Aorta (tissue), 5 donors: ENCODE measurements at regions not wholly inside any gene's neighbourhood (a gene's known extent, or its start where the extent isn't known, plus 50 kb on each side); places are given as distances from the start of the nearest gene placed in this dataset.
"Not testable (repeated sequence)": the region's sequence is repeated elsewhere in the genome, so short reads cannot be mapped to it uniquely, and the experiment has no call there.

Source experiments
- ATAC-seq: fragments of 200-7000 bp; cut with Tn5 transposase; one replicate; pipeline ENCODE4 v1.9.1; 2022; ENCODE audit warnings: moderate library complexity; ENCODE audit not compliant: low FRiP score
- DNase-seq, 2 donors: peaks; one replicate each; pipeline ENCODE4 v3.0.0-alpha.2; 2020
- H3K27ac ChIP-seq, 2 donors: one replicate each; pipeline ENCODE4 v1.5.1; 2013; ENCODE audit warnings: low read length in 2 of 2, mild to moderate bottlenecking in 2 of 2, moderate library complexity in 2 of 2, control low read depth in 1 of 2, inconsistent platforms in 1 of 2, low read depth in 1 of 2
- H3K27me3 ChIP-seq, 2 donors: one replicate each; pipeline ENCODE4 v1.6.1; 2013; ENCODE audit warnings: control low read depth in 1 of 2, low read length in 1 of 2, mild to moderate bottlenecking in 1 of 2, moderate library complexity in 1 of 2; ENCODE audit not compliant: insufficient read depth in 2 of 2, control insufficient read depth in 1 of 2
- H3K36me3 ChIP-seq, 2 donors: one replicate each; pipeline ENCODE4 v1.6.1; 2013; ENCODE audit warnings: control low read depth in 1 of 2, low read length in 1 of 2, mild to moderate bottlenecking in 1 of 2; ENCODE audit not compliant: insufficient read depth in 2 of 2, control insufficient read depth in 1 of 2
- H3K4me1 ChIP-seq, 2 donors: one replicate each; pipeline ENCODE4 v1.6.1; 2013; ENCODE audit warnings: low read length in 2 of 2, control low read depth in 1 of 2, mild to moderate bottlenecking in 1 of 2, moderate library complexity in 1 of 2; ENCODE audit not compliant: insufficient read depth in 2 of 2, control insufficient read depth in 1 of 2
- H3K4me3 ChIP-seq, 2 donors: one replicate each; pipeline ENCODE4 v1.5.1; 2013; ENCODE audit warnings: low read length in 2 of 2, control low read depth in 1 of 2, mild to moderate bottlenecking in 1 of 2
- H3K9me3 ChIP-seq: one replicate; pipeline ENCODE4 v1.6.1; 2013; ENCODE audit warnings: mild to moderate bottlenecking, low read length; ENCODE audit not compliant: control insufficient read depth
- WGBS, 2 donors: extraction: QIAGEN DNeasy Blood & Tissue Kit; methylation state at CpG; one replicate each; pipeline ENCODE4 v1.1.7; 2013; 5-methylcytosine and 5-hydroxymethylcytosine counted together
- intact Hi-C, 2 donors: fragments of 100-400 bp; cut with DNase I; formaldehyde crosslinking; loops; one replicate each; pipeline versions ENCODE4 v1.14.2 to v1.15.0; 2022
- donor health status: healthy with polysubstance abuse.
- donor health status: Bipolar disorder and iron deficiency.
- donor health status: DM: no; HTN: no; CAD: no.
- donor health status: DM: no; HTN: no; CAD: no.
- donor health status: DM: yes; HTN: yes; CAD: no.

DNA sequence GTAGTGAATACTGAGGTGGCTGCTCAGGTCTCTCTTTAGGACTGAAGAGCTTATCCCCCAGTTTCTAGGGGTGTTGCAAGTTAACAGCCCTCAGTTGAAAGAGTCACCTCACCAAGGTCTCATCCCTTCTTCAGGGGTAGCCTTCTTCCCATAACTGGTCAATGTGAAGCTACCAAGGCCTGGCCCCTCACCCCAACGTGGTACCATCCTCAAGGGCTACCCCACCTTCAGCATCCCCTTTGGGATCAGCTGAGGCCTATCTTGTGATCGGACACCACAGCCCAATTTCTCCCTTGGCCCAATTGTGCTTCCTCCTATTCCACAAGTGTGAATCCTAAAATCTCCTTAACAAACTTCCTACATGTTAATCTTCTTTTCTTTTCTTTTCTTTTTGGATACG lies 289.5 kb upstream of the MKLN1 start:
- Histone ChIP-seq H3K27me3 (no peaks in the 10 kb centered on the region), H3K4me1 (peaks cover 0 to 4% of the 10 kb centered on the region in 2 donors), H3K9me3 (no peaks in the 10 kb centered on the region), H3K36me3 (peaks cover 0 to under 1% of the 10 kb centered on the region in 2 donors), H3K4me3 (no peak overlapping the region), H3K27ac (no peak overlapping the region)
- no peak for ATAC-seq
- intact Hi-C loops, result no loop called here
- 81 to 86% methylated on average over 3 of the region's 3 CpGs for WGBS, 2 donors
- no peak for DNase-seq

DNA sequence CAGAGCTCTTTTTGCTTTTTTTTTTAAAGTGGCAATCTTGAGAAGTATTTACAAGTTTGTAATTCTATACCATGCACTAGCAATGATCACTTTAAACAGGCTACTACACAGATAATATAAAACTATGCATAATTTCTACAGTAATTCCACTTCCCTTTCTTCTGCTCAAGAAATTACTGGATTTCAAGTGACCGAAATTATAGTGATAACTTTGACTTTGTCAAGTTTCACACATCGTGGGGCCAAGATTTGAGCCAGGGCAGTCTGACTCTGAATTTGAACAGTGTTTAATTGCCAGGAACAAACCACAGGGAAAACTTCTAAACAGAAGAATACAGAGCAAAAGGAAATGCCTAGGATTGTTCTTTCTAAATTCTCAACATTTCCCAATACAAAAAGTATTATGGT lies 288.3 kb upstream of the MKLN1 start:
- intact Hi-C loops, result no loop called here
- Histone ChIP-seq H3K4me1 (peaks cover 0 to 4% of the 10 kb centered on the region in 2 donors), H3K27me3 (no peaks in the 10 kb centered on the region), H3K27ac (no peak overlapping the region), H3K4me3 (no peak overlapping the region), H3K36me3 (peaks cover 0 to 2% of the 10 kb centered on the region in 2 donors), H3K9me3 (no peaks in the 10 kb centered on the region)
- ATAC-seq, result no peak
- 40 to 46% methylated on average over 2 of the region's 2 CpGs for WGBS, 2 donors
- no peak for DNase-seq

DNA sequence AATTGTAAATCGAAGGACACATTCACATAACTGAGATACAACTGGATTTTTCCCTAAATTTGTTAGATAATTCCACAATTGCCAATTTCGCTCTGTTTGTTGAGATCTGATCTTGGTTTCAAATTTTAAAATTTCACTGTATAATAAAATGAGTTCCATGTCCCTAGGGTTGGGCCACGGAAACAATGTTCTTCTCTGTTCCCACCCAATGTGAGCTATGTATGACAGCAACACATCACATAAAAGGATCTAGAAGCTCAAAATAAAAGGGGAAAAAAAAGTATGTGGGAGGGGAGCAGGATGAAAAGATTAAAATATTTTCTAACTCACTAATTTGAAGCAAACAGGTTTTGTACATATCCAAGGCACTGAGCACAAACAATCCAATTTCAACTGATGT lies 287.8 kb upstream of the MKLN1 start:
- no peaks in the 10 kb centered on the region for H3K9me3 ChIP-seq
- H3K36me3 ChIP-seq, result peaks cover 0 to 2% of the 10 kb centered on the region in 2 donors
- 70 to 79% methylated on average over 3 of the region's 3 CpGs for WGBS, 2 donors
- H3K27ac ChIP-seq, result no peak overlapping the region
- peaks cover 0 to 4% of the 10 kb centered on the region in 2 donors for H3K4me1 ChIP-seq
- no peak for DNase-seq
- H3K27me3 ChIP-seq, result no peaks in the 10 kb centered on the region
- peak; percentile 44 for ATAC-seq
- H3K4me3 ChIP-seq, result no peak overlapping the region
- intact Hi-C loops, result loop anchor here in 1 of 2 donors (5.0 kb wide), 1 partner anchor 143 kb away; no protein-coding TSS in a partner anchor

DNA sequence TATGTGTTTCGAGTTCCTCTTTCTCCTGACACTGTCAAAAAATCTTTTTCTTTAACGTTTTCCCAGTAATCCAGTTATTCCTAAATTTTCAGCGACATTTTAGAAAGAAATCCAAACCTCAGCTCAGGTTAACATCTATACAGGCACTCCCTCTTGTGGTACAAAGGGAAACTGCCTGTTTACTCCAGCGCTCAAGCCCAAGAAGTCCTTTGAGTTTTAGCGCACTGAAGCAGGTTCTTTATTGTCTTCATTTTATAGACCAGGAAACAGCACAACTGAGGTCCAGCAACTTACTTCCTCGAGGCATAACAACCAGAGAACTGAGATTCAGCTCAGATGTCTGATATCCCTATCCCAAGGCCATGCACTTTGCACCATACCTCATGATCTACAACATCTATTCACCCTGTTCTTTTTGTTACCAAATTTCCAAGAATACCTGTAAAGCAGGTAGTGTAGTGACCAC lies 287.2 kb upstream of the MKLN1 start:
- peaks cover 0 to 2% of the 10 kb centered on the region in 2 donors for H3K36me3 ChIP-seq
- no peak overlapping the region for H3K27ac ChIP-seq
- WGBS, 2 donors, result 5 to 7% methylated on average over 6 of the region's 6 CpGs
- no peaks in the 10 kb centered on the region for H3K9me3 ChIP-seq
- intact Hi-C loops, result loop anchor here in 1 of 2 donors (5.0 kb wide), 1 partner anchor 143 kb away; no protein-coding TSS in a partner anchor
- H3K4me3 ChIP-seq, result no peak overlapping the region
- DNase-seq (no peak), ATAC-seq (peak; percentile 77)
- no peaks in the 10 kb centered on the region for H3K27me3 ChIP-seq
- peaks cover 0 to 4% of the 10 kb centered on the region in 2 donors for H3K4me1 ChIP-seq

DNA sequence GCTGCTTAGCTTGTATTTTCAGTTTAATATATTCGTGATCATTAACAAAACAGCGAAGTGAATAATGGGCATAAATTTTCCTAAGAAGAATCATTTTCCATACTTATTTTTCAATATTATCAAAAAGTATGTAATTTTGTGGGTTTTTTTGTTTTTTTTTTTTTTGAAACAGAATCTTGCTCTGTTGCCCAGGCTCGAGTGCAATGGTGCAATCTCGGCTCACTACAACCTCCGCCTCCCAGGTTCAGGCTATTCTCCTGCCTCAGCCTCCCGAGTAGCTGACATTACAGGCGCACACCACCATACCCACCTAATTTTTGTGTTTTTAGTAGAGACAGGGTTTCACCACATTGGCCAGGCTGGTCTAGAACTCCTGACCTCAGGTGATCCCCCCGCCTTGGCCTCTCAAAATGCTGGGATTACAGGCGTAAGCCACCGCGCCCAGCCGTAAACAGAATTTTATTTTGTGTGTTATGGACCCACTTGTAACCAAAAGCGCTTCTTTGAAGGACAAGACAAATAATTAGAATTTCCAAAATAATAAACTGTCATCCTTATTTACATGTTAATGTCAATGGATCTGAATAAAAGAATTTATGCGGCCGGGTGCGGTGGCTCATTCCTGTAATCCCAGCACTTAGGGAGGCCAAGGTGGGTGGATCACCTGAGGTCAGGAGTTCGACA lies 286.5 kb upstream of the MKLN1 start:
- H3K4me1 ChIP-seq, ATAC-seq, H3K4me3 ChIP-seq, H3K27ac ChIP-seq, H3K36me3 ChIP-seq, DNase-seq, H3K27me3 ChIP-seq, H3K9me3 ChIP-seq: not testable (repeated sequence)
- intact Hi-C loops, result loop anchor here in 1 of 2 donors (5.0 kb wide), 1 partner anchor 144 kb away; no protein-coding TSS in a partner anchor
- 96 to 97% methylated on average over 17 of the region's 17 CpGs for WGBS, 2 donors

DNA sequence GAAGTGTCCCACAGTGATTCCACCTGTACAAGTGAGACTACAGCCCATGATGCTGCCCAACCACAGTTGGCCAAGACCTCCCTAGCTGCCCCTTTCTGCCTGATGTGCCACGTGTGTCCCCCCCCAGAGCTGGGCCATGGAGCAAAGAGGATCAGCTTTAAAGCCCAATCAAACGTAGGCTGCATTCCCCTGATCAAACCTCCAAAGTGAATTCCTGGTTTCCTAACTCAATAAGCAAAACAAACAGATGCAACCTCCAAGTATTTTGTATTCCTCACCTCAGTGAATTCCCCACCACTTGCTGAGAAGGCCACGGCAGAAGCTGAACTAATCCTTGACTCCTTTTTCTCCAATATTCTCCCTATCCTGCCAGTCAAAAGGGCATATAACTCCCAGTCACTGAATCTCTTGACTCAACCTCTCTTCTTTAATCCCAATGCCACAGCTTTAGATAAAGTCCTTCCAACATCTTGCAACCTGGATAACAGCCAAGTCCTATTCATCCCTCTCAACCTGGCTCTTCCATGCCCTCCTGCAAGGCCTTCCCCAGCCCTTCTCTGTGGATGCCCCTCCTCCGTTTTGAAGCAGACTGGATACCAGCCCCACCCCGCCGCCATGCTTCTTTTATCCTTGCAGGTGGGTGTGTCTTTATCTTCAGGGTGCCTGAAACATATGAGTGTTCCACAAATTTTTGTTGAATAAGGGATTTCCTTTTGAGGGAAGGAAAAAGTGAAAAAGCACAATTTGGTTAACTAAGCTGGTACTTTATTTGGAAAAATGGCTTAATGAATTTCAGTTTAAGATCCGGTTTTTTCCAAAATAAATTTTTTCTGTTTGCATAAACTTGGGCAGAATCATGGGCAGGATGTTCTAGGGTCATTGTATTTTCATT lies 285.2 kb upstream of the MKLN1 start:
- intact Hi-C loops, result loop anchor here in 1 of 2 donors (5.0 kb wide), 1 partner anchor 145 kb away; no protein-coding TSS in a partner anchor
- WGBS, 2 donors, result 71 to 79% methylated on average over 7 of the region's 7 CpGs

DNA sequence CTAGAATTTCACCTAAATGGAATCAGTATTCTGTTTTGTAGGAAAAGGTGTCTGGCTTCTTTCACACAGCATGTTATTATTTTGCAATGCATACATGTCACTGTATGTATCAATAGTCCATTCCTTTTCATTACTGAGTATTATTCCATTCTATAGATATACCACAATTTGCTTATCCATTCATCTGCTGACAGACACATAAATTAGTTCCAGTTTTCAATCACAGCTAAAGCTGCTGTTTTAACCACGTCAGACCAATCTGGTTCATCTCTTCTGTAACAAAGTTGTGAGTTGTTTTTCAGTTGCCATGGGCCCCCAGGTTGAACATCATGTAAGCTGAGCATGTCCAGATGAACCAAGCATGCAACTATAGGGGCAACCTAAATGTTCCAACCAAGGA lies 282.1 kb upstream of the MKLN1 start:
- 87 to 100% methylated on average over 1 of the region's 1 CpG for WGBS, 2 donors
- Histone ChIP-seq H3K36me3 (peaks cover 0 to 2% of the 10 kb centered on the region in 2 donors), H3K27ac (no peak overlapping the region), H3K4me3 (no peak overlapping the region), H3K9me3 (no peaks in the 10 kb centered on the region), H3K4me1 (no peaks in the 10 kb centered on the region), H3K27me3 (no peaks in the 10 kb centered on the region)
- ATAC-seq, result no peak
- intact Hi-C loops, result no loop called here
- no peak for DNase-seq

More for the DNA sequence above, 285.2 kb upstream of the MKLN1 start:
- H3K36me3 ChIP-seq, result peaks cover 0 to 2% of the 10 kb centered on the region in 2 donors
- DNase-seq (no peak), ATAC-seq (no peak)
- H3K9me3 ChIP-seq, result no peaks in the 10 kb centered on the region
- H3K4me1 ChIP-seq, result peaks cover 0 to 4% of the 10 kb centered on the region in 2 donors
- H3K4me3 ChIP-seq, result no peak overlapping the region
- H3K27me3 ChIP-seq, result no peaks in the 10 kb centered on the region
- H3K27ac ChIP-seq, result no peak overlapping the region

DNA sequence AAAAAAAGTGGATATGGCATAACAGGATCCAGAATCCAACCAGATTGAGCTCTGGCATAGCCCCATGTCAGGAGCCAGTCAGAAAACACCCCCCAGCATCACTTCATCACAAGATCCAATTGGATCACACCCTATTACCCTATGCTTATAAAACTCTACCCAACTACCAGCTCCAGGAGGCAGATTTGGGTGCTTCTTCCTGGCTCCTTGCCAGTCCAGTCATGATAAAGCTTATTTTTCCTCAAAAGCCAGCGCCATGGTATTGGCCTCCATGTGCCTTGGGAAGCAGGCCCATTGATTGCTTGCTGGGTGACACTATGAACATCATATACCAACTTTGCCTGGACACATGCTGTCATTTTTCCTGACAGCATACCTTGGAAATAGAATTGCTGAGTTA lies 281.4 kb upstream of the MKLN1 start:
- H3K27ac ChIP-seq, result no peak overlapping the region
- intact Hi-C loops, result no loop called here
- H3K4me3 ChIP-seq, result no peak overlapping the region
- no peaks in the 10 kb centered on the region for H3K9me3 ChIP-seq
- ATAC-seq (no peak), DNase-seq (no peak)
- WGBS, 2 donors, result 97 to 100% methylated on average over 1 of the region's 1 CpG
- no peaks in the 10 kb centered on the region for H3K27me3 ChIP-seq
- H3K36me3 ChIP-seq, result peaks cover 0 to 2% of the 10 kb centered on the region in 2 donors
- H3K4me1 ChIP-seq, result no peaks in the 10 kb centered on the region
